ENCODE measurements at regions not wholly inside any gene's neighbourhood (a gene's known extent, or its start where the extent isn't known, plus 50 kb on each side); places are given as distances from the start of the nearest gene placed in this dataset.

GRCh38 chr6:164273491-164273890 is 859.0 kb downstream of the QKI start:
- DNase-seq: no peak
- CTCF ChIA-PET: no interaction called here
- H3K27ac Mint-ChIP-seq (ENCODE audit: unreplicated experiment): no peak overlapping the region
- Histone ChIP-seq H3K4me1 (no peaks in the 10 kb centered on the region), H3K9me3 (no peaks in the 10 kb centered on the region), H3K4me3 (ENCODE audit: low read depth, low read length) (no peak overlapping the region), H3K27me3 (replicated peaks; ENCODE audit: control insufficient read depth, insufficient read depth, low read length) (no peaks in the 10 kb centered on the region), H3K36me3 (ENCODE audit: control insufficient read depth, insufficient read depth, low read length) (no peaks in the 10 kb centered on the region)
- no peak overlapping the region for H3K4me3 Mint-ChIP-seq (ENCODE audit: unreplicated experiment)
- POLR2A ChIA-PET: no interaction called here
- no peak for TF ChIP-seq CTCF (IDR thresholded peaks at IDR 0.05; ENCODE audit: insufficient read depth in 1 of 2, low read depth in 1 of 2, low read length in 1 of 2, severe bottlenecking in 1 of 2, unreplicated experiment in 1 of 2)
- no peaks in the 10 kb centered on the region for H3K9me3 Mint-ChIP-seq (ENCODE audit: unreplicated experiment)
- intact Hi-C loops (cut with micrococcal nuclease; ENCODE audit: unreplicated experiment): no loop called here
- BruUV-seq (replicated peaks): no TSS peak
- H3K27me3 Mint-ChIP-seq (ENCODE audit: insufficient read depth, unreplicated experiment): peaks cover 3% of the 10 kb centered on the region
- H3K4me1 Mint-ChIP-seq (ENCODE audit: low read depth, unreplicated experiment): no peaks in the 10 kb centered on the region
- H3K36me3 Mint-ChIP-seq (ENCODE audit: insufficient read depth, unreplicated experiment): no peaks in the 10 kb centered on the region

- H3K27me3 Mint-ChIP-seq (ENCODE audit: insufficient read depth, unreplicated experiment): peaks cover 3% of the 10 kb centered on the region
- no peak for TF ChIP-seq CTCF (IDR thresholded peaks at IDR 0.05; ENCODE audit: insufficient read depth in 1 of 2, low read depth in 1 of 2, low read length in 1 of 2, severe bottlenecking in 1 of 2, unreplicated experiment in 1 of 2)
- Histone ChIP-seq H3K4me1 (no peaks in the 10 kb centered on the region), H3K4me3 (ENCODE audit: low read depth, low read length) (no peak overlapping the region), H3K9me3 (no peaks in the 10 kb centered on the region), H3K27me3 (replicated peaks; ENCODE audit: control insufficient read depth, insufficient read depth, low read length) (no peaks in the 10 kb centered on the region), H3K36me3 (ENCODE audit: control insufficient read depth, insufficient read depth, low read length) (no peaks in the 10 kb centered on the region)
- H3K36me3 Mint-ChIP-seq (ENCODE audit: insufficient read depth, unreplicated experiment): no peaks in the 10 kb centered on the region
- DNase-seq: no peak
- POLR2A ChIA-PET: no interaction called here
- intact Hi-C loops (cut with micrococcal nuclease; ENCODE audit: unreplicated experiment): no loop called here
- H3K4me1 Mint-ChIP-seq (ENCODE audit: low read depth, unreplicated experiment): no peaks in the 10 kb centered on the region
- BruUV-seq (replicated peaks): no TSS peak
- H3K9me3 Mint-ChIP-seq (ENCODE audit: unreplicated experiment): no peaks in the 10 kb centered on the region
- H3K27ac Mint-ChIP-seq (ENCODE audit: unreplicated experiment): no peak overlapping the region
- CTCF ChIA-PET: no interaction called here
- no peak overlapping the region for H3K4me3 Mint-ChIP-seq (ENCODE audit: unreplicated experiment)
Observed at GRCh38 chr6:164266851-164267250, 852.3 kb downstream of the QKI start.

GRCh38 chr6:164262348-164262747 is 847.8 kb downstream of the QKI start:
- no peaks in the 10 kb centered on the region for H3K4me1 Mint-ChIP-seq (ENCODE audit: low read depth, unreplicated experiment)
- H3K9me3 ChIP-seq: no peaks in the 10 kb centered on the region
- no peaks in the 10 kb centered on the region for H3K9me3 Mint-ChIP-seq (ENCODE audit: unreplicated experiment)
- BruUV-seq (replicated peaks): no TSS peak
- H3K4me3 Mint-ChIP-seq (ENCODE audit: unreplicated experiment): no peak overlapping the region
- no peaks in the 10 kb centered on the region for H3K4me1 ChIP-seq
- H3K27me3 ChIP-seq (replicated peaks; ENCODE audit: control insufficient read depth, insufficient read depth, low read length): no peaks in the 10 kb centered on the region
- CTCF ChIA-PET: no interaction called here
- TF ChIP-seq CTCF (IDR thresholded peaks at IDR 0.05; ENCODE audit: insufficient read depth in 1 of 2, low read depth in 1 of 2, low read length in 1 of 2, severe bottlenecking in 1 of 2, unreplicated experiment in 1 of 2): no peak
- H3K27ac Mint-ChIP-seq (ENCODE audit: unreplicated experiment): no peak overlapping the region
- intact Hi-C loops (cut with micrococcal nuclease; ENCODE audit: unreplicated experiment): no loop called here
- no peak overlapping the region for H3K4me3 ChIP-seq (ENCODE audit: low read depth, low read length)
- peaks cover 2% of the 10 kb centered on the region for H3K27me3 Mint-ChIP-seq (ENCODE audit: insufficient read depth, unreplicated experiment)
- H3K36me3 Mint-ChIP-seq (ENCODE audit: insufficient read depth, unreplicated experiment): no peaks in the 10 kb centered on the region
- no peaks in the 10 kb centered on the region for H3K36me3 ChIP-seq (ENCODE audit: control insufficient read depth, insufficient read depth, low read length)
- POLR2A ChIA-PET: no interaction called here
- DNase-seq: no peak

Data from Caco-2 (cell line).